Panc1 (cell line): ENCODE measurements at regions not wholly inside any gene's neighbourhood (a gene's known extent, or its start where the extent isn't known, plus 50 kb on each side); places are given as distances from the start of the nearest gene placed in this dataset.

ENCODE experiments used
- ATAC-seq: fragments of 200-7000 bp; cut with Tn5 transposase; 2 replicates; pipeline ENCODE4 v1.9.1; 2020; ENCODE audit warnings: mild to moderate bottlenecking, moderate library complexity
- BruUV-seq: library from RNA; stranded (reverse); fragments of 400-500 nt; replicated peaks from 2 replicates; lab custom pipeline; 2021; lab: Mats Ljungman, UMichigan
- CTCF ChIA-PET: fragments of 300-600 bp; sonication (Branson Sonifier 250); formaldehyde crosslinking; loops from one replicate; lab custom pipeline; 2022; ENCODE audit warnings: antibody characterized with exemption; lab: Charles Lee
- POLR2A ChIA-PET: fragments of 300-600 bp; sonication (Branson Sonifier 250); formaldehyde crosslinking; loops from one replicate; lab custom pipeline; 2022; ENCODE audit warnings: antibody characterized with exemption; lab: Charles Lee
- DNase-seq: peaks from one replicate; pipeline ENCODE4 v3.0.0-alpha.2; 2010; ENCODE audit warnings: low read depth, low spot score
- H3K27ac ChIP-seq: 2 replicates; pipeline ENCODE4 v1.5.1; 2011; ENCODE audit warnings: mild to moderate bottlenecking, low read length, inconsistent platforms
- H3K27me3 ChIP-seq: fragments of 200-500 bp; sonication (Bioruptor generic); 2 replicates; pipeline ENCODE4 v1.6.0; 2014; ENCODE audit warnings: low read length, inconsistent platforms; ENCODE audit not compliant: control insufficient read depth, insufficient read depth
- H3K36me3 ChIP-seq: fragments of 200-500 bp; sonication (Bioruptor generic); 2 replicates; pipeline ENCODE4 v1.5.1; 2014; ENCODE audit warnings: inconsistent platforms, mild to moderate bottlenecking, low read length, moderate library complexity; ENCODE audit not compliant: control insufficient read depth, insufficient read depth
- H3K4me1 ChIP-seq: 2 replicates; pipeline ENCODE4 v1.5.1; 2011; ENCODE audit warnings: inconsistent platforms, mild to moderate bottlenecking, low read length, moderate library complexity; ENCODE audit not compliant: control insufficient read depth, insufficient read depth
- H3K4me3 ChIP-seq, 2 experiments: 2 replicates each; pipeline ENCODE4 v1.5.1; 2011 to 2012; ENCODE audit warnings: low read depth in 2 of 2, low read length in 2 of 2, mild to moderate bottlenecking in 2 of 2, inconsistent platforms in 1 of 2, moderate library complexity in 1 of 2
- H3K9me3 ChIP-seq: fragments of 200-500 bp; sonication (Bioruptor generic); 2 replicates; pipeline ENCODE4 v1.5.1; 2014; ENCODE audit warnings: low read depth, mild to moderate bottlenecking, inconsistent platforms, low read length, moderate library complexity; ENCODE audit not compliant: control insufficient read depth, insufficient read depth
- CTCF ChIP-seq: fragments of 450-650 bp; IDR thresholded peaks from 2 replicates; pipeline ENCODE4 v1.5.1; 2017; ENCODE audit warnings: mild to moderate bottlenecking
- POLR2AphosphoS5 ChIP-seq: IDR thresholded peaks from 2 replicates; pipeline ENCODE4 v1.6.1; 2012; ENCODE audit warnings: mild to moderate bottlenecking, low read depth, low read length, moderate library complexity
- REST ChIP-seq, 2 experiments: IDR thresholded peaks; 2 replicates each; pipeline ENCODE4 v1.6.1; 2011 to 2012; ENCODE audit warnings: low read depth in 2 of 2, control low read depth in 1 of 2, low read length in 1 of 2, mild to moderate bottlenecking in 1 of 2, moderate library complexity in 1 of 2; ENCODE audit not compliant: insufficient read depth in 1 of 2
- SIN3A ChIP-seq: IDR thresholded peaks from 2 replicates; pipeline ENCODE4 v1.6.1; 2012; ENCODE audit warnings: low read depth, mild to moderate bottlenecking, low read length, moderate library complexity, borderline replicate concordance; ENCODE audit not compliant: insufficient read depth
- TCF7L2 ChIP-seq: IDR thresholded peaks from 2 replicates; pipeline ENCODE4 v1.6.1; 2011; ENCODE audit warnings: mild to moderate bottlenecking, low read depth, low read length, inconsistent platforms
- in situ Hi-C: cut with HindIII; loops from 2 replicates; pipeline ENCODE4 v1.10.0; 2016; ENCODE audit warnings: low sequenced_read_pairs, low pct_unique_long_range_greater_than_20kb
- intact Hi-C: fragments of 100-400 bp; cut with micrococcal nuclease; formaldehyde crosslinking; loops from one replicate; pipeline ENCODE4 v1.10.0; 2022; ENCODE audit not compliant: unreplicated experiment

GRCh38 chr5:124283031-124283430 lies 463.4 kb downstream of the ZNF608 start:
- ChIA-PET POLR2A (no interaction called here), CTCF (no interaction called here)
- TF ChIP-seq TCF7L2 (no peak), POLR2AphosphoS5 (no peak), REST (IDR thresholded peaks at IDR 0.05; ENCODE audit: insufficient read depth in 1 of 2, low read depth in 2 of 2, low read length in 1 of 2) (no peak), SIN3A (no peak), CTCF (no peak)
- DNase-seq (no peak), ATAC-seq (no peak)
- H3K27me3 ChIP-seq: no peaks in the 10 kb centered on the region
- no peak overlapping the region for H3K27ac ChIP-seq
- H3K9me3 ChIP-seq: no peaks in the 10 kb centered on the region
- intact Hi-C loops (no loop called here), in situ Hi-C loops (no loop called here)
- no peaks in the 10 kb centered on the region for H3K36me3 ChIP-seq
- no TSS peak for BruUV-seq
- no peak overlapping the region for H3K4me3 ChIP-seq
- H3K4me1 ChIP-seq: no peaks in the 10 kb centered on the region

GRCh38 chr5:124280079-124280478 lies 466.4 kb downstream of the ZNF608 start:
- in situ Hi-C loops (no loop called here), intact Hi-C loops (no loop called here)
- no peaks in the 10 kb centered on the region for H3K4me1 ChIP-seq
- DNase-seq (no peak), ATAC-seq (no peak)
- no TSS peak for BruUV-seq
- no peak for TF ChIP-seq REST (IDR thresholded peaks at IDR 0.05; ENCODE audit: insufficient read depth in 1 of 2, low read depth in 2 of 2, low read length in 1 of 2)
- TF ChIP-seq TCF7L2: no peak
- TF ChIP-seq POLR2AphosphoS5: no peak
- no peak for TF ChIP-seq SIN3A
- TF ChIP-seq CTCF: no peak
- H3K27ac ChIP-seq: no peak overlapping the region
- H3K36me3 ChIP-seq: no peaks in the 10 kb centered on the region
- ChIA-PET POLR2A (no interaction called here), CTCF (no interaction called here)
- no peaks in the 10 kb centered on the region for H3K27me3 ChIP-seq
- no peak overlapping the region for H3K4me3 ChIP-seq
- no peaks in the 10 kb centered on the region for H3K9me3 ChIP-seq
